GM19467 (cell line): ENCODE measurements at regions not wholly inside any gene's neighbourhood (a gene's known extent, or its start where the extent isn't known, plus 50 kb on each side); places are given as distances from the start of the nearest gene placed in this dataset.
"Not testable (repeated sequence)": the region's sequence is repeated elsewhere in the genome, so short reads cannot be mapped to it uniquely, and the experiment has no call there.

Experiments used
- ATAC-seq: cut with Tn5 transposase; IDR thresholded peaks from one replicate; pipeline ENCODE4 v1.9.1; 2021; ENCODE audit warnings: mild to moderate bottlenecking, moderate library complexity; ENCODE audit not compliant: unreplicated experiment

GRCh38 chr14:46444666-46445065 lies 206.9 kb downstream of the RPL10L start:
- no peak for ATAC-seq

- ATAC-seq: no peak
Measured at GRCh38 chr14:46433381-46433780, 218.2 kb downstream of the RPL10L start.

- no peak for ATAC-seq
Measured at GRCh38 chr14:46432516-46432915, 219.1 kb downstream of the RPL10L start.

GRCh38 chr14:46417066-46417465 lies 234.5 kb downstream of the RPL10L start:
- ATAC-seq: no peak

GRCh38 chr14:46404865-46405811 lies 246.4 kb downstream of the RPL10L start:
- no peak for ATAC-seq

- not testable (repeated sequence) for ATAC-seq
Measured at GRCh38 chr14:46402001-46402690, 249.4 kb downstream of the RPL10L start.

- no peak for ATAC-seq
Measured at GRCh38 chr14:46401066-46401465, 250.5 kb downstream of the RPL10L start.

GRCh38 chr14:46399049-46399448 lies 252.5 kb downstream of the RPL10L start:
- no peak for ATAC-seq

GRCh38 chr14:46384611-46385010 lies 267.0 kb downstream of the RPL10L start:
- no peak for ATAC-seq

- ATAC-seq: no peak
Measured at GRCh38 chr14:46381674-46382073, 269.9 kb downstream of the RPL10L start.

GRCh38 chr14:46378248-46378647 lies 273.3 kb downstream of the RPL10L start:
- ATAC-seq: no peak

GRCh38 chr14:46377305-46377704 lies 274.3 kb downstream of the RPL10L start:
- ATAC-seq: no peak

- no peak for ATAC-seq
Measured at GRCh38 chr14:46369391-46369790, 282.2 kb downstream of the RPL10L start.

GRCh38 chr14:46368275-46368674 lies 283.3 kb downstream of the RPL10L start:
- ATAC-seq: no peak

- ATAC-seq: no peak
Measured at GRCh38 chr14:46352844-46353243, 298.7 kb downstream of the RPL10L start.

- no peak for ATAC-seq
Measured at GRCh38 chr14:46344327-46344937, 307.1 kb downstream of the RPL10L start.

- ATAC-seq: no peak
Measured at GRCh38 chr14:46325777-46326176, 325.8 kb downstream of the RPL10L start.

- no peak for ATAC-seq
Measured at GRCh38 chr14:46325157-46325556, 326.4 kb downstream of the RPL10L start.

- no peak for ATAC-seq
Measured at GRCh38 chr14:46323404-46323762, 328.2 kb downstream of the RPL10L start.

- no peak for ATAC-seq
Measured at GRCh38 chr14:46322730-46323403, 328.7 kb downstream of the RPL10L start.

- ATAC-seq: no peak
Measured at GRCh38 chr14:46322076-46322475, 329.5 kb downstream of the RPL10L start.
